ENCODE measurements at regions not wholly inside any gene's neighbourhood (a gene's known extent, or its start where the extent isn't known, plus 50 kb on each side); places are given as distances from the start of the nearest gene placed in this dataset.

DNA sequence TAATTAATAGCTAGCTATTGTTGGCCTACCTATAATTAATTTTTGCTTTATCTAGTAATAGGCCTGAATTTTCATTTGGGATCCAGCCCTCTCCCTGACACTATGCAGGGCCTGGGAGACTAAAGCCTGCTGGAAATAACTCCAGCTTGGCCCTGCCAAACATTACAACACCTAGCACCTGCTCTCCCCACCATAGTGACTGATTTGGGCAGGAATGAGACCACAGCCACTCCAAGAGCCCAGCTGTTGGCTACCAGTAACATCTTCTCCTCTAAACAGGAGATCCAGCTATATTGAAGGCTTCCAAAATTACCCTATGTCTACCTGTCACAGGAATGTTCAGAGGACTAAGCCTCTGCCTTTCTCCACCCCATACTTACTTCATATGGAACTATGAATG is 225.1 kb downstream of the IDS start (continued):
- TF ChIP-seq CHD1 (IDR thresholded peaks at IDR 0.05; ENCODE audit: low read depth, low read length) (no peak), ZNF592 (IDR thresholded peaks at IDR 0.05) (no peak), HDGF (IDR thresholded peaks at IDR 0.05) (no peak), ESRRA (IDR thresholded peaks at IDR 0.05; ENCODE audit: low read length) (no peak), CEBPB (IDR thresholded peaks at IDR 0.05; ENCODE audit: borderline replicate concordance in 1 of 2, low read depth in 2 of 2, low read length in 2 of 2) (no peak)

DNA sequence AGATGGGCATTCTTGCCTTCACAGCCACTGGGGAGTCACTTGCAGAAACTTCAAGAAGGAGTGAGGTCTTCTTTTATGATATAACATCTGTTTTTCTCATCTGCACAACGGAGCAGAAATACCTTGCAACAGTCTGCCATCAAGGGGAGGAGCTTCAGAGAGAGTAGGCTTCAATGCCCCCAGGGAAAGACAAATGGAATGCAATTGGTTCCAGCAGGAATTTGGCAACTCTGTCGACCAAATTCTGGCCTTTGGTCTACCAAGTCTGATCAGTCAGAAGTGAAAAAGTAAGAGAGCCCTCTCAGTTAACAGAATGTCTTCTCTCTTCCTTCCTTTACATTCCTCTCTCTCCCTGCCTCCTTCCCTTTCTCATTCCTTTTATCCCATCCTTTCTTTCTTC is 229.3 kb downstream of the IDS start:
- no peaks in the 10 kb centered on the region for H4K20me1 ChIP-seq (ENCODE audit: control insufficient read depth, insufficient read depth)
- no peak for ATAC-seq
- H3K9ac ChIP-seq (ENCODE audit: control insufficient read depth, insufficient read depth, low read length), result no peak overlapping the region
- no peaks in the 10 kb centered on the region for H3K79me2 ChIP-seq (ENCODE audit: control insufficient read depth, insufficient read depth, low read length)
- in situ Hi-C loops (cut with MboI) (no loop called here), intact Hi-C loops (cut with micrococcal nuclease; ENCODE audit: unreplicated experiment) (no loop called here)
- no TSS peak for BruUV-seq (replicated peaks)
- no peaks in the 10 kb centered on the region for H3K36me3 ChIP-seq (ENCODE audit: control insufficient read depth in 2 of 2, insufficient read depth in 2 of 2, low read length in 1 of 2)
- no peaks in the 10 kb centered on the region for H3K9me3 ChIP-seq (replicated peaks; ENCODE audit: control insufficient read depth, insufficient read depth, low read length)
- H3K4me3 ChIP-seq, result no peak overlapping the region
- SMC1A ChIA-PET (ENCODE audit: uncharacterized antibody, unreplicated experiment), result interaction anchor here (0.7 kb wide), 1 partner anchor 125 kb away, joined by 3 read pairs; no protein-coding TSS in a partner anchor
- no peak overlapping the region for H2AFZ ChIP-seq (ENCODE audit: control insufficient read depth, low read depth, low read length)
- no peak overlapping the region for H3K27ac ChIP-seq (ENCODE audit: control insufficient read depth, insufficient read depth)
- no peak overlapping the region for H3K4me2 ChIP-seq (ENCODE audit: control insufficient read depth, insufficient read depth)
- FAIRE-seq, result no peak
- POLR2A ChIA-PET, result no interaction called here
- CTCF ChIA-PET, result interaction anchor here (1.9 kb wide), 1 partner anchor 11 kb away, joined by 5 read pairs; no protein-coding TSS in a partner anchor
- RAD21 ChIA-PET (ENCODE audit: unreplicated experiment), result no interaction called here
- DNase-seq (ENCODE audit: low read depth, low spot score), result no peak
- H3K4me1 ChIP-seq (ENCODE audit: control insufficient read depth, insufficient read depth, low read length), result no peaks in the 10 kb centered on the region
- no peaks in the 10 kb centered on the region for H3K27me3 ChIP-seq (replicated peaks in 1 of 2; ENCODE audit: control insufficient read depth in 2 of 2, insufficient read depth in 2 of 2, low read length in 1 of 2)
- WGBS (ENCODE audit: insufficient coverage, insufficient replicate concordance, low lambda C conversion rate, missing lambda C conversion rate), result 0% methylated on average over 2 of the region's 2 CpGs
- TF ChIP-seq GATAD2B (conservative IDR thresholded peaks at IDR 0.05; ENCODE audit: low read depth) (no peak), HCFC1 (IDR thresholded peaks at IDR 0.05; ENCODE audit: low read length) (no peak), ESRRA (IDR thresholded peaks at IDR 0.05; ENCODE audit: low read length) (no peak), BCL11A (IDR thresholded peaks at IDR 0.05; ENCODE audit: low read depth, low read length) (no peak), MLLT1 (IDR thresholded peaks at IDR 0.05) (no peak)
- TF ChIP-seq, protein P1, sequence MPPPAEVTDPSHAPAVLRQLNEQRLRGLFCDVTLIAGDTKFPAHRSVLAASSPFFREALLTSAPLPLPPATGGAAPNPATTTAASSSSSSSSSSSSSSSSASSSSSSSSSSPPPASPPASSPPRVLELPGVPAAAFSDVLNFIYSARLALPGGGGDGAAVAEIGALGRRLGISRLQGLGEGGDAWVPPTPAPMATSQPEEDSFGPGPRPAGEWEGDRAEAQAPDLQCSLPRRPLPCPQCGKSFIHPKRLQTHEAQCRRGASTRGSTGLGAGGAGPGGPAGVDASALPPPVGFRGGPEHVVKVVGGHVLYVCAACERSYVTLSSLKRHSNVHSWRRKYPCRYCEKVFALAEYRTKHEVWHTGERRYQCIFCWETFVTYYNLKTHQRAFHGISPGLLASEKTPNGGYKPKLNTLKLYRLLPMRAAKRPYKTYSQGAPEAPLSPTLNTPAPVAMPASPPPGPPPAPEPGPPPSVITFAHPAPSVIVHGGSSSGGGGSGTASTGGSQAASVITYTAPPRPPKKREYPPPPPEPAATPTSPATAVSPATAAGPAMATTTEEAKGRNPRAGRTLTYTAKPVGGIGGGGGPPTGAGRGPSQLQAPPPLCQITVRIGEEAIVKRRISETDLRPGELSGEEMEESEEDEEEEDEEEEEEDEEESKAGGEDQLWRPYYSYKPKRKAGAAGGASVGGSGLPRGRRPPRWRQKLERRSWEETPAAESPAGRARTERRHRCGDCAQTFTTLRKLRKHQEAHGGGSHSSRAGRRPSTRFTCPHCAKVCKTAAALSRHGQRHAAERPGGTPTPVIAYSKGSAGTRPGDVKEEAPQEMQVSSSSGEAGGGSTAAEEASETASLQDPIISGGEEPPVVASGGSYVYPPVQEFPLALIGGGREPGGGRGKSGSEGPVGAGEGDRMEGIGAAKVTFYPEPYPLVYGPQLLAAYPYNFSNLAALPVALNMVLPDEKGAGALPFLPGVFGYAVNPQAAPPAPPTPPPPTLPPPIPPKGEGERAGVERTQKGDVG (CRISPR knock-in tag; IDR thresholded peaks at IDR 0.05), result no peak
- TF ChIP-seq, protein P2, sequence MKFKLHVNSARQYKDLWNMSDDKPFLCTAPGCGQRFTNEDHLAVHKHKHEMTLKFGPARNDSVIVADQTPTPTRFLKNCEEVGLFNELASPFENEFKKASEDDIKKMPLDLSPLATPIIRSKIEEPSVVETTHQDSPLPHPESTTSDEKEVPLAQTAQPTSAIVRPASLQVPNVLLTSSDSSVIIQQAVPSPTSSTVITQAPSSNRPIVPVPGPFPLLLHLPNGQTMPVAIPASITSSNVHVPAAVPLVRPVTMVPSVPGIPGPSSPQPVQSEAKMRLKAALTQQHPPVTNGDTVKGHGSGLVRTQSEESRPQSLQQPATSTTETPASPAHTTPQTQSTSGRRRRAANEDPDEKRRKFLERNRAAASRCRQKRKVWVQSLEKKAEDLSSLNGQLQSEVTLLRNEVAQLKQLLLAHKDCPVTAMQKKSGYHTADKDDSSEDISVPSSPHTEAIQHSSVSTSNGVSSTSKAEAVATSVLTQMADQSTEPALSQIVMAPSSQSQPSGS (IDR thresholded peaks at IDR 0.05; ENCODE audit: low read length), result no peak

Measured in GM12878 (cell line).